Ishikawa (cell line): ENCODE measurements at regions not wholly inside any gene's neighbourhood (a gene's known extent, or its start where the extent isn't known, plus 50 kb on each side); places are given as distances from the start of the nearest gene placed in this dataset.

ENCODE experiments used
- CEBPB ChIP-seq: IDR thresholded peaks from 2 replicates; pipeline ENCODE4 v1.6.1; 2012
- CREB1 ChIP-seq: IDR thresholded peaks from 2 replicates; pipeline ENCODE4 v1.6.1; 2012; ENCODE audit warnings: low read depth
- EGR1 ChIP-seq: IDR thresholded peaks from 2 replicates; pipeline ENCODE4 v1.6.1; 2012
- EP300 ChIP-seq: IDR thresholded peaks from 2 replicates; pipeline ENCODE4 v1.6.1; 2012; ENCODE audit warnings: borderline replicate concordance
- FOXM1 ChIP-seq: IDR thresholded peaks from 2 replicates; pipeline ENCODE4 v1.6.1; 2012; ENCODE audit warnings: low read depth, borderline replicate concordance
- MAX ChIP-seq: IDR thresholded peaks from 2 replicates; pipeline ENCODE4 v1.6.1; 2012
- NFIC ChIP-seq: IDR thresholded peaks from 2 replicates; pipeline ENCODE4 v1.6.1; 2012
- RAD21 ChIP-seq: IDR thresholded peaks from 2 replicates; pipeline ENCODE4 v1.6.1; 2012; ENCODE audit warnings: low read depth
- REST ChIP-seq: IDR thresholded peaks from 2 replicates; pipeline ENCODE4 v1.6.1; 2012; ENCODE audit warnings: low read depth, mild to moderate bottlenecking
- TAF1 ChIP-seq: IDR thresholded peaks from 2 replicates; pipeline ENCODE4 v1.6.1; 2012; ENCODE audit warnings: low read depth, mild to moderate bottlenecking
- TCF12 ChIP-seq: IDR thresholded peaks from 2 replicates; pipeline ENCODE4 v1.6.1; 2012; ENCODE audit warnings: low read depth
- TEAD4 ChIP-seq: IDR thresholded peaks from 2 replicates; pipeline ENCODE4 v1.6.1; 2012
- USF1 ChIP-seq: IDR thresholded peaks from 2 replicates; pipeline ENCODE4 v1.6.1; 2012
- YY1 ChIP-seq: IDR thresholded peaks from 2 replicates; pipeline ENCODE4 v1.6.1; 2012; ENCODE audit warnings: low read depth
- ZBTB7A ChIP-seq: IDR thresholded peaks from 2 replicates; pipeline ENCODE4 v1.6.1; 2012; ENCODE audit warnings: low read depth

- TF ChIP-seq MAX (no peak), CREB1 (no peak), USF1 (no peak), RAD21 (no peak), NFIC (no peak), FOXM1 (no peak), TAF1 (no peak), REST (no peak), YY1 (no peak), EP300 (no peak), EGR1 (no peak), CEBPB (no peak), ZBTB7A (no peak), TEAD4 (no peak), TCF12 (no peak)
These were observed 92.0 kb downstream of the POU3F3 start for GRCh38 chr2:104945866-104946265.

- TF ChIP-seq YY1 = no peak
These were observed 84.9 kb upstream of the MRPS9 start for GRCh38 chr2:104952976-104953375.

GRCh38 chr2:104965900-104966299 lies 72.0 kb upstream of the MRPS9 start:
- no peak for TF ChIP-seq MAX
- no peak for TF ChIP-seq TCF12
- TF ChIP-seq YY1 = no peak
- no peak for TF ChIP-seq TAF1
- TF ChIP-seq EGR1 = no peak
- no peak for TF ChIP-seq CREB1
- TF ChIP-seq RAD21 = no peak
- no peak for TF ChIP-seq EP300
- no peak for TF ChIP-seq USF1
- TF ChIP-seq CEBPB = no peak
- TF ChIP-seq NFIC = no peak
- no peak for TF ChIP-seq REST
- no peak for TF ChIP-seq TEAD4
- no peak for TF ChIP-seq ZBTB7A
- TF ChIP-seq FOXM1 = no peak

GRCh38 chr2:104969564-104969963 lies 68.3 kb upstream of the MRPS9 start:
- TF ChIP-seq EP300 (no peak), TCF12 (no peak), YY1 (no peak), MAX (no peak), REST (no peak), TAF1 (no peak), FOXM1 (no peak), NFIC (no peak)

GRCh38 chr2:104975371-104975770 lies 62.5 kb upstream of the MRPS9 start:
- no peak for TF ChIP-seq FOXM1
- TF ChIP-seq REST = no peak
- no peak for TF ChIP-seq EP300
- no peak for TF ChIP-seq NFIC
- TF ChIP-seq ZBTB7A = no peak
- no peak for TF ChIP-seq CREB1
